Esophagus (tissue), 2 donors: ENCODE measurements at regions not wholly inside any gene's neighbourhood (a gene's known extent, or its start where the extent isn't known, plus 50 kb on each side); places are given as distances from the start of the nearest gene placed in this dataset.

Source experiments
- H3K27ac ChIP-seq, 2 donors: one replicate each; pipeline ENCODE4 v1.5.1; 2013; ENCODE audit warnings: low read depth in 2 of 2, mild to moderate bottlenecking in 2 of 2, inconsistent platforms in 1 of 2, low read length in 1 of 2, moderate library complexity in 1 of 2
- H3K27me3 ChIP-seq, 2 donors: one replicate each; pipeline ENCODE4 v1.6.1; 2013; ENCODE audit warnings: low read length in 2 of 2, control low read depth in 1 of 2, mild to moderate bottlenecking in 1 of 2; ENCODE audit not compliant: insufficient read depth in 2 of 2, control insufficient read depth in 1 of 2
- H3K36me3 ChIP-seq, 2 donors: one replicate each; pipeline ENCODE4 v1.6.1; 2013; ENCODE audit warnings: low read length in 1 of 2; ENCODE audit not compliant: control insufficient read depth in 2 of 2, insufficient read depth in 2 of 2
- H3K4me1 ChIP-seq, 2 donors: one replicate each; pipeline ENCODE4 v1.6.1; 2013; ENCODE audit warnings: low read length in 1 of 2; ENCODE audit not compliant: control insufficient read depth in 2 of 2, insufficient read depth in 2 of 2
- H3K4me3 ChIP-seq, 2 donors: one replicate each; pipeline ENCODE4 v1.5.1; 2013; ENCODE audit warnings: low read length in 2 of 2, mild to moderate bottlenecking in 2 of 2, low read depth in 1 of 2, moderate library complexity in 1 of 2
- H3K9me3 ChIP-seq, 2 donors: one replicate each; pipeline ENCODE4 v1.6.1; 2013; ENCODE audit warnings: mild to moderate bottlenecking in 2 of 2, low read depth in 1 of 2, low read length in 1 of 2, moderate library complexity in 1 of 2; ENCODE audit not compliant: control insufficient read depth in 2 of 2, insufficient read depth in 1 of 2
- WGBS, 2 donors: extraction: QIAGEN DNeasy Blood & Tissue Kit; methylation state at CpG; one replicate each; pipeline ENCODE4 v1.1.7; 2013; 5-methylcytosine and 5-hydroxymethylcytosine counted together
- donor health status: healthy with polysubstance abuse.
- donor health status: Bipolar disorder and iron deficiency.

GRCh38 chr16:85207357-85207921, 95.2 kb upstream of the CIBAR2 start:
- peaks cover 12 to 14% of the 10 kb centered on the region in 2 donors for H3K4me1 ChIP-seq
- H3K36me3 ChIP-seq: no peaks in the 10 kb centered on the region
- H3K27ac ChIP-seq: peak overlapping the region in 1 of 2 donors; percentile 6
- WGBS, 2 donors: 77 to 79% methylated on average over 24 of the region's 24 CpGs
- no peaks in the 10 kb centered on the region for H3K27me3 ChIP-seq
- H3K4me3 ChIP-seq: no peak overlapping the region
- H3K9me3 ChIP-seq: peaks cover 0 to 2% of the 10 kb centered on the region in 2 donors

GRCh38 chr16:85208181-85208580, 95.9 kb upstream of the CIBAR2 start:
- Histone ChIP-seq H3K27me3 (no peaks in the 10 kb centered on the region), H3K27ac (no peak overlapping the region), H3K9me3 (peaks cover 0 to 2% of the 10 kb centered on the region in 2 donors), H3K4me3 (no peak overlapping the region), H3K36me3 (no peaks in the 10 kb centered on the region), H3K4me1 (peaks cover 12 to 14% of the 10 kb centered on the region in 2 donors)
- 92 to 95% methylated on average over 17 of the region's 17 CpGs for WGBS, 2 donors

- 92 to 93% methylated on average over 38 of the region's 38 CpGs for WGBS, 2 donors
- Histone ChIP-seq H3K9me3 (peaks cover 0 to 2% of the 10 kb centered on the region in 2 donors), H3K4me3 (no peak overlapping the region), H3K27ac (no peak overlapping the region), H3K36me3 (no peaks in the 10 kb centered on the region), H3K4me1 (peaks cover 11 to 12% of the 10 kb centered on the region in 2 donors), H3K27me3 (no peaks in the 10 kb centered on the region)
Measured at GRCh38 chr16:85208643-85209520, 96.6 kb upstream of the CIBAR2 start.

- Histone ChIP-seq H3K9me3 (peaks cover 0 to 2% of the 10 kb centered on the region in 2 donors), H3K36me3 (no peaks in the 10 kb centered on the region), H3K4me3 (no peak overlapping the region), H3K4me1 (peaks cover 11 to 12% of the 10 kb centered on the region in 2 donors), H3K27me3 (no peaks in the 10 kb centered on the region), H3K27ac (no peak overlapping the region)
- WGBS, 2 donors: 69 to 79% methylated on average over 17 of the region's 17 CpGs
Measured at GRCh38 chr16:85209526-85210121, 97.4 kb upstream of the CIBAR2 start.

GRCh38 chr16:85210423-85211169, 98.3 kb upstream of the CIBAR2 start:
- Histone ChIP-seq H3K27me3 (no peaks in the 10 kb centered on the region), H3K4me1 (peaks cover 11 to 12% of the 10 kb centered on the region in 2 donors), H3K36me3 (no peaks in the 10 kb centered on the region), H3K9me3 (peaks cover 0 to 2% of the 10 kb centered on the region in 2 donors), H3K27ac (no peak overlapping the region), H3K4me3 (no peak overlapping the region)
- 78 to 79% methylated on average over 8 of the region's 8 CpGs for WGBS, 2 donors

- WGBS, 2 donors: 68 to 83% methylated on average over 17 of the region's 17 CpGs
- Histone ChIP-seq H3K4me1 (peaks cover 8 to 11% of the 10 kb centered on the region in 2 donors), H3K9me3 (no peaks in the 10 kb centered on the region), H3K4me3 (no peak overlapping the region), H3K27ac (no peak overlapping the region), H3K27me3 (no peaks in the 10 kb centered on the region), H3K36me3 (no peaks in the 10 kb centered on the region)
Measured at GRCh38 chr16:85211271-85211801, 99.1 kb upstream of the CIBAR2 start.

GRCh38 chr16:85213926-85214675, 101.8 kb upstream of the CIBAR2 start:
- Histone ChIP-seq H3K9me3 (no peaks in the 10 kb centered on the region), H3K36me3 (no peaks in the 10 kb centered on the region), H3K4me1 (peaks cover 0 to 4% of the 10 kb centered on the region in 2 donors), H3K27ac (no peak overlapping the region), H3K4me3 (no peak overlapping the region), H3K27me3 (no peaks in the 10 kb centered on the region)
- 92% methylated on average over 28 of the region's 28 CpGs for WGBS, 2 donors

- Histone ChIP-seq H3K4me3 (no peak overlapping the region), H3K36me3 (no peaks in the 10 kb centered on the region), H3K4me1 (peaks cover 0 to 4% of the 10 kb centered on the region in 2 donors), H3K9me3 (no peaks in the 10 kb centered on the region), H3K27me3 (no peaks in the 10 kb centered on the region), H3K27ac (no peak overlapping the region)
- WGBS, 2 donors: 78 to 83% methylated on average over 8 of the region's 8 CpGs
Measured at GRCh38 chr16:85215478-85216118, 103.3 kb upstream of the CIBAR2 start.
